ENCODE measurements at regions not wholly inside any gene's neighbourhood (a gene's known extent, or its start where the extent isn't known, plus 50 kb on each side); places are given as distances from the start of the nearest gene placed in this dataset.
A peak's percentile ranks its signal among the peaks of the same experiment; 100 is the strongest.

- no peak overlapping the region for H3K4me3 ChIP-seq
- no peaks in the 10 kb centered on the region for H3K36me3 ChIP-seq
- ATAC-seq (no peak), DNase-seq (no peak)
- no peaks in the 10 kb centered on the region for H3K27me3 ChIP-seq
- TF ChIP-seq CTCF (IDR thresholded peaks at IDR 0.05) = no peak
- no peaks in the 10 kb centered on the region for H3K4me1 ChIP-seq
- intact Hi-C loops (cut with DNase I) = no loop called here
- H3K27ac ChIP-seq = no peak overlapping the region
- no peaks in the 10 kb centered on the region for H3K9me3 ChIP-seq
Measured at GRCh38 chr14:89491711-89492381, 74.8 kb upstream of the FOXN3 start.

GRCh38 chr14:89490466-89490865 lies 73.4 kb upstream of the FOXN3 start:
- H3K36me3 ChIP-seq = no peaks in the 10 kb centered on the region
- no peak overlapping the region for H3K27ac ChIP-seq
- no peaks in the 10 kb centered on the region for H3K9me3 ChIP-seq
- H3K4me3 ChIP-seq = no peak overlapping the region
- H3K4me1 ChIP-seq = no peaks in the 10 kb centered on the region
- intact Hi-C loops (cut with DNase I) = no loop called here
- TF ChIP-seq CTCF (IDR thresholded peaks at IDR 0.05) = no peak
- no peak for ATAC-seq
- H3K27me3 ChIP-seq = no peaks in the 10 kb centered on the region
- no peak for DNase-seq

GRCh38 chr14:89489761-89490437 lies 72.9 kb upstream of the FOXN3 start:
- Histone ChIP-seq H3K27me3 (no peaks in the 10 kb centered on the region), H3K4me1 (no peaks in the 10 kb centered on the region), H3K36me3 (no peaks in the 10 kb centered on the region), H3K9me3 (no peaks in the 10 kb centered on the region), H3K4me3 (no peak overlapping the region), H3K27ac (no peak overlapping the region)
- TF ChIP-seq CTCF (IDR thresholded peaks at IDR 0.05) = no peak
- DNase-seq = no peak
- intact Hi-C loops (cut with DNase I) = no loop called here
- ATAC-seq = no peak

GRCh38 chr14:89486961-89487360 lies 69.9 kb upstream of the FOXN3 start:
- ATAC-seq = peak; percentile 15
- Histone ChIP-seq H3K4me3 (no peak overlapping the region), H3K4me1 (no peaks in the 10 kb centered on the region), H3K36me3 (no peaks in the 10 kb centered on the region), H3K27ac (no peak overlapping the region), H3K27me3 (no peaks in the 10 kb centered on the region), H3K9me3 (no peaks in the 10 kb centered on the region)
- intact Hi-C loops (cut with DNase I) = no loop called here
- no peak for DNase-seq
- no peak for TF ChIP-seq CTCF (IDR thresholded peaks at IDR 0.05)

GRCh38 chr14:89486505-89486904 lies 69.5 kb upstream of the FOXN3 start:
- Histone ChIP-seq H3K4me3 (no peak overlapping the region), H3K36me3 (no peaks in the 10 kb centered on the region), H3K27me3 (no peaks in the 10 kb centered on the region), H3K27ac (no peak overlapping the region), H3K4me1 (no peaks in the 10 kb centered on the region), H3K9me3 (no peaks in the 10 kb centered on the region)
- ATAC-seq (peak; percentile 51), DNase-seq (no peak)
- TF ChIP-seq CTCF (IDR thresholded peaks at IDR 0.05) = no peak
- intact Hi-C loops (cut with DNase I) = no loop called here

Data from upper lobe of right lung (tissue), 1 donor.